HUES64 (cell line): ENCODE measurements at regions not wholly inside any gene's neighbourhood (a gene's known extent, or its start where the extent isn't known, plus 50 kb on each side); places are given as distances from the start of the nearest gene placed in this dataset.
"Not testable (repeated sequence)": the region's sequence is repeated elsewhere in the genome, so short reads cannot be mapped to it uniquely, and the experiment has no call there.

Experiments
- H3K27ac ChIP-seq: 2 replicates; pipeline ENCODE4 v1.7.0; 2013; ENCODE audit warnings: low read depth, low read length, inconsistent platforms
- H3K27me3 ChIP-seq: 2 replicates; pipeline ENCODE4 v1.6.1; 2013; ENCODE audit warnings: mild to moderate bottlenecking, low read length; ENCODE audit not compliant: insufficient read depth
- H3K36me3 ChIP-seq: 2 replicates; pipeline ENCODE4 v1.6.1; 2013; ENCODE audit warnings: mild to moderate bottlenecking, low read length; ENCODE audit not compliant: insufficient read depth
- H3K4me1 ChIP-seq: 2 replicates; pipeline ENCODE4 v1.6.1; 2013; ENCODE audit warnings: mild to moderate bottlenecking, low read length, moderate library complexity; ENCODE audit not compliant: insufficient read depth
- H3K4me3 ChIP-seq: 2 replicates; pipeline ENCODE4 v1.5.1; 2013; ENCODE audit warnings: mild to moderate bottlenecking, low read length, moderate library complexity
- H3K9ac ChIP-seq: 2 replicates; pipeline ENCODE4 v1.6.1; 2013; ENCODE audit warnings: mild to moderate bottlenecking, low read depth, low read length
- H3K9me3 ChIP-seq: 2 replicates; pipeline ENCODE4 v1.6.1; 2013; ENCODE audit warnings: low read depth, low read length; ENCODE audit not compliant: insufficient read depth
- WGBS: fragments of 150-250, 120-280 bp; methylation state at CpG from one replicate; pipeline ENCODE4 v1.1.7; 2013; ENCODE audit warnings: missing lambda C conversion rate; 5-methylcytosine and 5-hydroxymethylcytosine counted together

- Histone ChIP-seq H3K4me3 (no peak overlapping the region), H3K9me3 (no peaks in the 10 kb centered on the region), H3K4me1 (peaks cover 10% of the 10 kb centered on the region; the same call in 1 of the 2 replicates), H3K27me3 (no peaks in the 10 kb centered on the region), H3K27ac (no peak overlapping the region), H3K36me3 (peaks cover 44% of the 10 kb centered on the region), H3K9ac (no peak overlapping the region)
- WGBS, result 84% methylated on average over 9 of the region's 10 CpGs
Observed at GRCh38 chr19:5246554-5247155, 94.0 kb downstream of the PTPRS start.

DNA sequence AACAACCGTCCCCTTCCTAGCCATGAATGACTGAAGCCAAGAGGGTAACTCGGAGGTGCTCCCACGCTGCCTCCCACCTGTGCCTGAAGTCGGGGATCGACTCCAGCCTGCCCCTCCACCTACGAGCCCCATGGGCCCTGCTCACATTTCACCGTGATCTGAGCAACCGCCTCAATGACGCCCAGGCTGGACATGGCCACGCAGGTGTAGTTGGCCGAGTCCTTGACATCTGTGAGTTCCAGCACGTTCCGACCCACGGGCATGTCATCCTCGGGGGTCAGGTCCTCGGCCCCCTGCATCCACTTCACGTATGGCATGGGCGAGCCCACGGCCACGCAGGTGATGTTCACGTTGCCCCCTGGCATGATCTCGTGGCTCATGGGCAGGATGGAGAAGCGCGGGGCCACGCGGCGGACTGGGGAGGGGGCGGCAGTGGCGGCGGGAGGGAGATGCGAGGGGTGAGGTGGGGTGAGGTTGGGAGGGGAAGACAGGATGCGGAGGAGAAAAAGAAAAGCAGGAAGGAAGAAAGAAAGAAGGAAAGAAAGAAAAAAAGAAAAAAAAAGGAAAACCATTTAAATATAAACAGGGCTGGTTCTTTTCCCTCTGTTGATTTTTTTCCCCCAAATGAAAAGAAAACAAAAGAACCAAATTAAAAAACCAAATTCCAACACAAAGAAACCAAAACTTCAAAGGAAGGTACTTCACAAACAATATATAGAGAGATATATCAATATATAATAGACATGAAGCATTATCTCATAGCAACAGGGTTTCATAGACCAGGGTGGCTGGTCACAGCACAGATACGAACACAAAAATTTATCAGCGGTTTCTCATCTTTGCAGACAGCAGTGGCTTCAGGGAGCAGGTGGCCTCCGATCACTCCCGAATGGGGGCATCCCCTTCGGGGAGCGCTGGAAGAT, 94.7 kb downstream of the PTPRS start:
- Histone ChIP-seq H3K4me1 (peaks cover 5% of the 10 kb centered on the region; the same call in 1 of the 2 replicates), H3K27ac (no peak overlapping the region), H3K27me3 (no peaks in the 10 kb centered on the region), H3K9ac (no peak overlapping the region), H3K36me3 (peaks cover 49% of the 10 kb centered on the region), H3K4me3 (no peak overlapping the region), H3K9me3 (no peaks in the 10 kb centered on the region)
- WGBS, result 94% methylated on average over 37 of the region's 38 CpGs

DNA sequence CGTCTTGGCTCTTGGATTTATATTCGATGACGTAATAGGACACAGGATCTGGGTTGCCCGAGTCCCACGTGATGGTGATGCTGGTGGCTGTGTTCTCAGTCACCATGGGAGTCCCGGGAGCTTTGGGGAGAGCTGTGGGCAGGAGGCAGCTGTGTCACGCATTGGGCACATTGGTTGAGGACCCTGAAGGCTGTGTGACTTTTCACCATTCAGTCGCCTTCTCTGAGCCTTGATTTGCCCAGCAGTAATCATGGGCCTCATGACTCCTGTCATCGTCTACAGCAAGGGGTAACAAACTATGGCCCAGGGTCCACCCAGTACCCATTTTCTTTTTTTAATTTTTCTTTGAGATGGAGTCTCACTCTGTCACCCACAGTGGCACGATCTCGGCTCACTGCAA, 96.3 kb downstream of the PTPRS start:
- 96% methylated on average over 11 of the region's 11 CpGs for WGBS
- H3K9me3 ChIP-seq, result no peaks in the 10 kb centered on the region
- peaks cover 41% of the 10 kb centered on the region for H3K36me3 ChIP-seq
- no peak overlapping the region for H3K4me3 ChIP-seq
- H3K27ac ChIP-seq, result no peak overlapping the region
- no peaks in the 10 kb centered on the region for H3K27me3 ChIP-seq
- H3K4me1 ChIP-seq, result peaks cover 6% of the 10 kb centered on the region; the same call in 1 of the 2 replicates
- H3K9ac ChIP-seq, result no peak overlapping the region

DNA sequence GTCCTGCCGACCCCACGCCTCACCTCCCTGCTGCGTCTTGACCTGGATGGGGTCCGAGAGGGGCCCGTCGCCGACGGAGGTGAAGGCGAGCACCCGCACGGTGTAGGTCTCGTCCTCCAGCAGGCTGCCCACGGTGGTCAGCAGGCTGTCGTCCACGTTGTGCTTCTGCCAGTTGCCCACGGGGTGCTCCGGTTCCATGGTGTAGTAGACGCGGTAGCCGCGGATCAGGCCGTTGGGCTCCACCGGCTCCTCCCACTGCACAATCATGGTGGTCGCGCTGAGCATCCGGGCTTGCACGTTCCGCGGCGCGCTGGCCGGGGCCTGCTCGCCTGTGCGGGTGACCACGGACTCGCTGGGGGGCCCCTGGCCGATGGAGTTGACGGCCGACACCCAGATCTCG, 96.7 kb downstream of the PTPRS start:
- H3K9ac ChIP-seq, result no peak overlapping the region
- 97% methylated on average over 40 of the region's 40 CpGs for WGBS
- no peaks in the 10 kb centered on the region for H3K27me3 ChIP-seq
- no peak overlapping the region for H3K4me3 ChIP-seq
- H3K36me3 ChIP-seq, result peaks cover 44% of the 10 kb centered on the region
- H3K27ac ChIP-seq, result no peak overlapping the region
- H3K9me3 ChIP-seq, result no peaks in the 10 kb centered on the region
- peaks cover 10% of the 10 kb centered on the region; the same call in 1 of the 2 replicates for H3K4me1 ChIP-seq

GRCh38 chr19:5241896-5242295, 98.7 kb downstream of the PTPRS start:
- not testable (repeated sequence) for H3K27me3 ChIP-seq, H3K9me3 ChIP-seq, H3K27ac ChIP-seq, H3K9ac ChIP-seq, H3K4me3 ChIP-seq, H3K4me1 ChIP-seq
- 97% methylated on average over 9 of the region's 9 CpGs for WGBS
- H3K36me3 ChIP-seq, result peaks cover 51% of the 10 kb centered on the region

DNA sequence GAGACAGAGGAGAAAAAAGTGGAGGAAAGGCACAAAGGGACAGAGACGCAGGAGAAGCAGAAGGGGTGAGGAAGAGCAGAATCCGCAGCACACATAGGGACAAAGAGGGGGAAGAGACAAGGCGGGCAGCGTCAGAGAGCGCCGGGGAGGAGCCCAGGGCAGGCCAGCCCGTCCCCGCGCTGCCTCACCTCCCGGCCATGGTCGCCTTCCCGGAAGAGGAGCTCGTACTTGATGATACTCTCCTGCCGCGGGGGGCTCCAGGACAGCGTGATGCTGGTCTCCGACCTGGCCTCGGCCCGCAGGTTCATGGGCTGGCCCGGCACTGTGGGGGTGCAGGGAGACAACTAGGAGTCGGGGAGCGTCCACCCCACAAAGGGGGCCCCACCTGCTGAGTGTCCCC, 100.6 kb downstream of the PTPRS start:
- no peak overlapping the region for H3K27ac ChIP-seq

DNA sequence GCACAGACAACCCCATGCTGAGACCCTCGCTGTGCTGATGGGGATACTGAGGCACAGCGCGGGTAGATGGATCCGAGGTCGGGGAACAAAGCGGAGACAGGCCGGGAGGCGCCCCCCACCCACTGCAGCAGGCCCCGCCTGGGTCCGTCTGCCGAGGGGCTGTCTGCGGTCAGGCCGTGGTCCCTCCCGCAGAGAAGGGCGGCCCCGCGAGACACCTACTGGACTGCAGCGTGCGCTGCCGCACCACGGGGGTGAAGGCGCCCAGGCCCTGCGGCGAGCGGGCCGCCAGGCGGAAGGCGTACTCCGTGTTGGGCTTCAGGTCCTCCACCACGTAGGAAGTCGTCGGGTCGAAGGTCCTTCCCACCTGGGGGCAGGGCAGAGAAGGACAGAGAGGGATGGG, 101.9 kb downstream of the PTPRS start:
- Histone ChIP-seq H3K9me3 (no peaks in the 10 kb centered on the region), H3K9ac (no peak overlapping the region), H3K27me3 (no peaks in the 10 kb centered on the region), H3K4me3 (no peak overlapping the region), H3K4me1 (peaks cover 5% of the 10 kb centered on the region; the same call in 1 of the 2 replicates), H3K36me3 (peaks cover 39% of the 10 kb centered on the region), H3K27ac (no peak overlapping the region)
- WGBS, result 91% methylated on average over 33 of the region's 33 CpGs

More for the DNA sequence above, 100.6 kb downstream of the PTPRS start:
- 89% methylated on average over 22 of the region's 22 CpGs for WGBS
- Histone ChIP-seq H3K4me1 (peaks cover 5% of the 10 kb centered on the region; the same call in 1 of the 2 replicates), H3K9ac (no peak overlapping the region), H3K27me3 (no peaks in the 10 kb centered on the region), H3K36me3 (peaks cover 49% of the 10 kb centered on the region), H3K9me3 (no peaks in the 10 kb centered on the region), H3K4me3 (no peak overlapping the region)

- no peak overlapping the region for H3K9ac ChIP-seq
- peaks cover 37% of the 10 kb centered on the region for H3K36me3 ChIP-seq
- H3K27ac ChIP-seq, result no peak overlapping the region
- no peaks in the 10 kb centered on the region for H3K9me3 ChIP-seq
- no peak overlapping the region for H3K4me3 ChIP-seq
- H3K4me1 ChIP-seq, result peaks cover 5% of the 10 kb centered on the region; the same call in 1 of the 2 replicates
- H3K27me3 ChIP-seq, result no peaks in the 10 kb centered on the region
- WGBS, result 95% methylated on average over 26 of the region's 26 CpGs
Observed at GRCh38 chr19:5237939-5238480, 102.6 kb downstream of the PTPRS start.

DNA sequence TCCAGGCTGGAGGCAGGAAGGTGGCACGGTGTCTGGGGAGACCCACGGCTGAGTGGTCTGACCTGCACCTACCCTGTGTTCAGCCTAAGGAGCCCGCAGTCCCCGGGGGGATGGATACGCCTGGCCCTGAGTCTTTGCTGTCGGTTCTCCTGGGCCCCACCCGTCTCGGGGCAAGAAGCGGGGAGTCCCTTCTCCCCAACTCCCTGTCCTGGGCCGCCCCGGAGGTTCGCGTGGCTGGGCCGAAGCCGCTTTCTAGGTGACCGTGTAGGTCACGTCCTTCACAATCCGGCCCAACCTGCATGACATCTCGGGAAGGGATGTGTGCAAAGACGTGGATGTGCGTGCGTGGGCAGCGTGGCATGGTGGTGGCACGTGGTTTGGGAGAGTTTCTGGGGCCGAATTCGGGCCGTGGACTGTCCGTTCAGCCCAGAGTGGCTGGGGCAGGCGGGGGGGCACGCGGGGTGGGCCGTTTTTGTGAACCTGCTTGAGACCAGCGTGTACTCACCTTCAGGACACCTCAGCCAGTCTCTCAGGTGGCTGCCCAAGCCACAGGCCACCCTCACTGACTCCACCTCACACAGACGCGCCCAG, 103.3 kb downstream of the PTPRS start:
- no peaks in the 10 kb centered on the region for H3K9me3 ChIP-seq
- peaks cover 5% of the 10 kb centered on the region; the same call in 1 of the 2 replicates for H3K4me1 ChIP-seq
- no peaks in the 10 kb centered on the region for H3K27me3 ChIP-seq
- H3K4me3 ChIP-seq, result no peak overlapping the region
- H3K36me3 ChIP-seq, result peaks cover 33% of the 10 kb centered on the region
- WGBS, result 97% methylated on average over 35 of the region's 35 CpGs
- H3K27ac ChIP-seq, result no peak overlapping the region
- no peak overlapping the region for H3K9ac ChIP-seq

DNA sequence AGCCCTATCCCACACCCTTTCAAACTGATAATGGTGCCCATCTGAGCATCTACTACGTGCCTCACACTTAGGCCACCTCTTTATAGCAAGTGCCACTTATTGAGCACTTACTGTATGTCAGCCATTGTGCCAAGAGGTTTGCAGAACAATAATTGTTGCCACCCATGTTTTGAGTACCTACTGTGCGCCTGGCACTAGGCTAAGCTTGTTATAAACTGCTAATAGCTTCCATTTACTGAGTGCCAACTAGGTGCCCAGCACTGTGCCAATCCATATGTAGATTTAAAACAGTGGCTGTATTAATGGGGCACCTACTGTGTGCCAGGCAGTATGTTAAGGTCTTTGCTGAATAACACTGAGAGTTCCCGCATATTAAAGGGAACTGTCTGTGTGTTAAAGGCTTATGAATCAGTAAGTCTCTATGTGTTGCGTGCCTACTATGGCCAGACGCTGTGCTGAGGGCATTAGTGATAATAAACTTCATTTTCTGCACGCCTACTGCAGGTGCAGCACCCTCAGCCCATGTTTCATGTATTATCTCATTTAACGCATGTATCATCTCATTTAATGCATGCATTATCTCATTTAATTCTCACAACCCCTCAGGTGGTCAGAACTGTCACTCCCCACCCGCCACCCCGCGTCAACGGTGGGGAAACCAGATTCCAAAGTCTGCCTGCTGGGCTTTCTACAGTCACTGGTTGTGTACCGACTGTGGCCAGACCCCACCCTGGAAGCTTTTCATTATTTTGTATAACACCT, 105.0 kb downstream of the PTPRS start:
- Histone ChIP-seq H3K4me1 (peaks cover 5% of the 10 kb centered on the region; the same call in 1 of the 2 replicates), H3K9ac (no peak overlapping the region), H3K36me3 (peaks cover 34% of the 10 kb centered on the region), H3K27ac (no peak overlapping the region), H3K4me3 (no peak overlapping the region), H3K27me3 (no peaks in the 10 kb centered on the region), H3K9me3 (no peaks in the 10 kb centered on the region)
- WGBS, result 95% methylated on average over 12 of the region's 12 CpGs
